ENCODE measurements at regions not wholly inside any gene's neighbourhood (a gene's known extent, or its start where the extent isn't known, plus 50 kb on each side); places are given as distances from the start of the nearest gene placed in this dataset.
"Not testable (repeated sequence)": the region's sequence is repeated elsewhere in the genome, so short reads cannot be mapped to it uniquely, and the experiment has no call there.

GRCh38 chrX:46202733-46203514 is 342.3 kb downstream of the ZNF674 start:
- 76 to 78% methylated on average over 10 of the region's 10 CpGs for WGBS, 2 donors
- Histone ChIP-seq H3K27me3 (ENCODE audit: control insufficient read depth in 1 of 2, insufficient read depth in 2 of 2, low read length in 2 of 2) (no peaks in the 10 kb centered on the region), H3K27ac (ENCODE audit: low read depth in 2 of 2, low read length in 1 of 2) (no peak overlapping the region), H3K36me3 (ENCODE audit: control insufficient read depth in 2 of 2, insufficient read depth in 2 of 2, low read length in 1 of 2) (no peaks in the 10 kb centered on the region), H3K9me3 (ENCODE audit: control insufficient read depth in 2 of 2, insufficient read depth in 1 of 2, low read depth in 1 of 2, low read length in 1 of 2) (no peaks in the 10 kb centered on the region), H3K4me1 (ENCODE audit: control insufficient read depth in 2 of 2, insufficient read depth in 2 of 2, low read length in 1 of 2) (peaks cover 0 to 2% of the 10 kb centered on the region in 2 donors), H3K4me3 (ENCODE audit: low read depth in 1 of 2, low read length in 2 of 2) (no peak overlapping the region)

- H3K4me3 ChIP-seq (ENCODE audit: low read depth in 1 of 2, low read length in 2 of 2) = no peak overlapping the region
- no peaks in the 10 kb centered on the region for H3K9me3 ChIP-seq (ENCODE audit: control insufficient read depth in 2 of 2, insufficient read depth in 1 of 2, low read depth in 1 of 2, low read length in 1 of 2)
- H3K27ac ChIP-seq (ENCODE audit: low read depth in 2 of 2, low read length in 1 of 2) = no peak overlapping the region
- WGBS, 2 donors = 53 to 67% methylated on average over 1 of the region's 1 CpG
- no peaks in the 10 kb centered on the region for H3K36me3 ChIP-seq (ENCODE audit: control insufficient read depth in 2 of 2, insufficient read depth in 2 of 2, low read length in 1 of 2)
- H3K4me1 ChIP-seq (ENCODE audit: control insufficient read depth in 2 of 2, insufficient read depth in 2 of 2, low read length in 1 of 2) = peaks cover 0 to 2% of the 10 kb centered on the region in 2 donors
- H3K27me3 ChIP-seq (ENCODE audit: control insufficient read depth in 1 of 2, insufficient read depth in 2 of 2, low read length in 2 of 2) = no peaks in the 10 kb centered on the region
Observed at GRCh38 chrX:46200413-46200812, 344.8 kb downstream of the ZNF674 start.

GRCh38 chrX:46198858-46199257 is 346.4 kb downstream of the ZNF674 start:
- WGBS, 2 donors = 76 to 84% methylated on average over 1 of the region's 1 CpG
- Histone ChIP-seq H3K4me3 (ENCODE audit: low read depth in 1 of 2, low read length in 2 of 2) (no peak overlapping the region), H3K27ac (ENCODE audit: low read depth in 2 of 2, low read length in 1 of 2) (no peak overlapping the region), H3K27me3 (ENCODE audit: control insufficient read depth in 1 of 2, insufficient read depth in 2 of 2, low read length in 2 of 2) (no peaks in the 10 kb centered on the region), H3K36me3 (ENCODE audit: control insufficient read depth in 2 of 2, insufficient read depth in 2 of 2, low read length in 1 of 2) (no peaks in the 10 kb centered on the region), H3K9me3 (ENCODE audit: control insufficient read depth in 2 of 2, insufficient read depth in 1 of 2, low read depth in 1 of 2, low read length in 1 of 2) (no peaks in the 10 kb centered on the region), H3K4me1 (ENCODE audit: control insufficient read depth in 2 of 2, insufficient read depth in 2 of 2, low read length in 1 of 2) (no peaks in the 10 kb centered on the region)

GRCh38 chrX:46186811-46187106 is 358.5 kb downstream of the ZNF674 start:
- H3K4me1 ChIP-seq (ENCODE audit: control insufficient read depth in 2 of 2, insufficient read depth in 2 of 2, low read length in 1 of 2); H3K4me3 ChIP-seq (ENCODE audit: low read depth in 1 of 2, low read length in 2 of 2); H3K27me3 ChIP-seq (ENCODE audit: control insufficient read depth in 1 of 2, insufficient read depth in 2 of 2, low read length in 2 of 2); H3K9me3 ChIP-seq (ENCODE audit: control insufficient read depth in 2 of 2, insufficient read depth in 1 of 2, low read depth in 1 of 2, low read length in 1 of 2); H3K36me3 ChIP-seq (ENCODE audit: control insufficient read depth in 2 of 2, insufficient read depth in 2 of 2, low read length in 1 of 2): not testable (repeated sequence)
- peak overlapping the region; percentile 54 to 67 for H3K27ac ChIP-seq (ENCODE audit: low read depth in 2 of 2, low read length in 1 of 2)
- WGBS, 2 donors = 52 to 55% methylated on average over 2 of the region's 2 CpGs

- Histone ChIP-seq H3K4me1 (ENCODE audit: control insufficient read depth in 2 of 2, insufficient read depth in 2 of 2, low read length in 1 of 2) (peaks cover 0 to 2% of the 10 kb centered on the region in 2 donors), H3K4me3 (ENCODE audit: low read depth in 1 of 2, low read length in 2 of 2) (no peak overlapping the region), H3K27ac (ENCODE audit: low read depth in 2 of 2, low read length in 1 of 2) (peak overlapping the region; percentile 54 to 70), H3K36me3 (ENCODE audit: control insufficient read depth in 2 of 2, insufficient read depth in 2 of 2, low read length in 1 of 2) (no peaks in the 10 kb centered on the region), H3K27me3 (ENCODE audit: control insufficient read depth in 1 of 2, insufficient read depth in 2 of 2, low read length in 2 of 2) (no peaks in the 10 kb centered on the region), H3K9me3 (ENCODE audit: control insufficient read depth in 2 of 2, insufficient read depth in 1 of 2, low read depth in 1 of 2, low read length in 1 of 2) (no peaks in the 10 kb centered on the region)
- WGBS, 2 donors = 49 to 50% methylated on average over 7 of the region's 7 CpGs
Observed at GRCh38 chrX:46185923-46186810, 359.1 kb downstream of the ZNF674 start.

- H3K27me3 ChIP-seq (ENCODE audit: control insufficient read depth in 1 of 2, insufficient read depth in 2 of 2, low read length in 2 of 2) = no peaks in the 10 kb centered on the region
- WGBS, 2 donors = 27 to 31% methylated on average over 2 of the region's 2 CpGs
- peaks cover 0 to 2% of the 10 kb centered on the region in 2 donors for H3K4me1 ChIP-seq (ENCODE audit: control insufficient read depth in 2 of 2, insufficient read depth in 2 of 2, low read length in 1 of 2)
- no peaks in the 10 kb centered on the region for H3K36me3 ChIP-seq (ENCODE audit: control insufficient read depth in 2 of 2, insufficient read depth in 2 of 2, low read length in 1 of 2)
- H3K9me3 ChIP-seq (ENCODE audit: control insufficient read depth in 2 of 2, insufficient read depth in 1 of 2, low read depth in 1 of 2, low read length in 1 of 2) = peaks cover 0 to 3% of the 10 kb centered on the region in 2 donors
- H3K27ac ChIP-seq (ENCODE audit: low read depth in 2 of 2, low read length in 1 of 2) = no peak overlapping the region
- H3K4me3 ChIP-seq (ENCODE audit: low read depth in 1 of 2, low read length in 2 of 2) = no peak overlapping the region
Observed at GRCh38 chrX:46184749-46185148, 360.5 kb downstream of the ZNF674 start.

GRCh38 chrX:46180258-46180687 is 364.9 kb downstream of the ZNF674 start:
- Histone ChIP-seq H3K4me1 (ENCODE audit: control insufficient read depth in 2 of 2, insufficient read depth in 2 of 2, low read length in 1 of 2) (no peaks in the 10 kb centered on the region), H3K27ac (ENCODE audit: low read depth in 2 of 2, low read length in 1 of 2) (peak overlapping the region; percentile 55 to 63), H3K27me3 (ENCODE audit: control insufficient read depth in 1 of 2, insufficient read depth in 2 of 2, low read length in 2 of 2) (no peaks in the 10 kb centered on the region), H3K9me3 (ENCODE audit: control insufficient read depth in 2 of 2, insufficient read depth in 1 of 2, low read depth in 1 of 2, low read length in 1 of 2) (peaks cover 0 to 3% of the 10 kb centered on the region in 2 donors), H3K4me3 (ENCODE audit: low read depth in 1 of 2, low read length in 2 of 2) (no peak overlapping the region), H3K36me3 (ENCODE audit: control insufficient read depth in 2 of 2, insufficient read depth in 2 of 2, low read length in 1 of 2) (no peaks in the 10 kb centered on the region)
- WGBS, 2 donors = 28 to 74% methylated on average over 3 of the region's 3 CpGs

- 50 to 51% methylated on average over 3 of the region's 3 CpGs for WGBS, 2 donors
- no peaks in the 10 kb centered on the region for H3K27me3 ChIP-seq (ENCODE audit: control insufficient read depth in 1 of 2, insufficient read depth in 2 of 2, low read length in 2 of 2)
- no peaks in the 10 kb centered on the region for H3K36me3 ChIP-seq (ENCODE audit: control insufficient read depth in 2 of 2, insufficient read depth in 2 of 2, low read length in 1 of 2)
- H3K4me1 ChIP-seq (ENCODE audit: control insufficient read depth in 2 of 2, insufficient read depth in 2 of 2, low read length in 1 of 2) = no peaks in the 10 kb centered on the region
- H3K4me3 ChIP-seq (ENCODE audit: low read depth in 1 of 2, low read length in 2 of 2) = no peak overlapping the region
- peak overlapping the region; percentile 55 to 63 for H3K27ac ChIP-seq (ENCODE audit: low read depth in 2 of 2, low read length in 1 of 2)
- peaks cover 0 to 3% of the 10 kb centered on the region in 2 donors for H3K9me3 ChIP-seq (ENCODE audit: control insufficient read depth in 2 of 2, insufficient read depth in 1 of 2, low read depth in 1 of 2, low read length in 1 of 2)
Observed at GRCh38 chrX:46179748-46180147, 365.5 kb downstream of the ZNF674 start.

DNA sequence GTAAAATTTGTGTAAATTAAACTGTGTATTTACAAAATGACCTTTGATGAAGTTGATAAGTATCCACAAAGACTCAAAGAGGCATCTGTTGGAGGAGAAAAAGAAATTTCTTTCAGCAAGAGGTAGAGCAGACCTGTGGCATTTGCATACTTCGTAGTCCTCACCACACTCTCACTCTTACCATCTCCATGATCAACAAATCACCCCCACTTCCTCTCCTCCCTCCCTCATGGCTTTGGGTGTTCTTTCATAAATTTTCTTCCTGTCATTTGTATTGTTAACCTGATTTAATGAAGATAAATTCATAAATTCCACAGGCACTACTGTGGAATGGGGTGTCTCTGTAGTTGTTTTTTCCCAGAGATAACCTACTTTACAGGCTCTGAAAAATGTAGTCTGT is 366.5 kb downstream of the ZNF674 start:
- Histone ChIP-seq H3K36me3 (ENCODE audit: control insufficient read depth in 2 of 2, insufficient read depth in 2 of 2, low read length in 1 of 2) (no peaks in the 10 kb centered on the region), H3K4me3 (ENCODE audit: low read depth in 1 of 2, low read length in 2 of 2) (no peak overlapping the region), H3K4me1 (ENCODE audit: control insufficient read depth in 2 of 2, insufficient read depth in 2 of 2, low read length in 1 of 2) (no peaks in the 10 kb centered on the region), H3K27me3 (ENCODE audit: control insufficient read depth in 1 of 2, insufficient read depth in 2 of 2, low read length in 2 of 2) (no peaks in the 10 kb centered on the region), H3K9me3 (ENCODE audit: control insufficient read depth in 2 of 2, insufficient read depth in 1 of 2, low read depth in 1 of 2, low read length in 1 of 2) (peaks cover 0 to 3% of the 10 kb centered on the region in 2 donors), H3K27ac (ENCODE audit: low read depth in 2 of 2, low read length in 1 of 2) (no peak overlapping the region)
- 58 to 83% methylated on average over 1 of the region's 1 CpG for WGBS, 2 donors

All from esophagus (tissue), 2 donors.